Smooth muscle cell (in vitro differentiated cells): ENCODE measurements at regions not wholly inside any gene's neighbourhood (a gene's known extent, or its start where the extent isn't known, plus 50 kb on each side); places are given as distances from the start of the nearest gene placed in this dataset.

ENCODE experiments used
- DNase-seq: peaks from one replicate; lab custom pipeline; 2025; ENCODE audit not compliant: unreplicated experiment; lab: John Stamatoyannopoulos, UW
- H2AFZ ChIP-seq: fragments of 200-600 bp; sonication (generic); 2 replicates; pipeline ENCODE4 v1.6.0; 2016; ENCODE audit warnings: antibody characterized with exemption, low read depth, mild to moderate bottlenecking
- H3F3A ChIP-seq: fragments of 200-600 bp; sonication (generic); 2 replicates; pipeline ENCODE4 v1.6.0; 2017; ENCODE audit warnings: antibody characterized with exemption, low read depth
- H3K27ac ChIP-seq: fragments of 200-600 bp; sonication (generic); 2 replicates; pipeline ENCODE4 v1.5.1; 2016; ENCODE audit warnings: low read depth, mild to moderate bottlenecking
- H3K27me3 ChIP-seq: fragments of 200-600 bp; sonication (generic); 2 replicates; pipeline ENCODE4 v1.6.1; 2016; ENCODE audit warnings: low read depth, mild to moderate bottlenecking
- H3K36me3 ChIP-seq: fragments of 200-600 bp; sonication (generic); 2 replicates; pipeline ENCODE4 v1.5.1; 2016; ENCODE audit warnings: low read depth
- H3K4me1 ChIP-seq: fragments of 200-600 bp; sonication (generic); 2 replicates; pipeline ENCODE4 v1.5.1; 2016; ENCODE audit warnings: low read depth
- H3K4me2 ChIP-seq: fragments of 200-600 bp; sonication (generic); 2 replicates; pipeline ENCODE4 v1.6.0; 2016; ENCODE audit warnings: mild to moderate bottlenecking
- H3K4me3 ChIP-seq: fragments of 200-600 bp; sonication (generic); 2 replicates; pipeline ENCODE4 v1.5.1; 2016; ENCODE audit warnings: mild to moderate bottlenecking
- H3K79me2 ChIP-seq: fragments of 200-600 bp; sonication (generic); 2 replicates; pipeline ENCODE4 v1.6.0; 2016; ENCODE audit warnings: low read depth, mild to moderate bottlenecking
- H3K9ac ChIP-seq: fragments of 200-600 bp; sonication (generic); 2 replicates; pipeline ENCODE4 v1.6.0; 2016; ENCODE audit warnings: low read depth
- H3K9me3 ChIP-seq: fragments of 200-600 bp; sonication (generic); replicated peaks from 2 replicates; pipeline ENCODE4 v1.5.1; 2016; ENCODE audit warnings: low read depth
- H4K20me1 ChIP-seq: fragments of 200-600 bp; sonication (generic); 2 replicates; pipeline ENCODE4 v1.6.0; 2016; ENCODE audit warnings: low read depth
- WGBS: methylation state at CpG from one replicate; pipeline ENCODE4 v1.1.7; 2016; ENCODE audit warnings: low lambda C conversion rate; 5-methylcytosine and 5-hydroxymethylcytosine counted together
- TF ChIP-seq, protein P1 (sequence below): fragments of 200-600 bp; sonication (generic); IDR thresholded peaks from 2 replicates; pipeline ENCODE4 v1.5.1; 2017; ENCODE audit warnings: borderline replicate concordance, mild to moderate bottlenecking, antibody characterized with exemption; ENCODE audit not compliant: insufficient read depth, poor library complexity, severe bottlenecking

DNA sequence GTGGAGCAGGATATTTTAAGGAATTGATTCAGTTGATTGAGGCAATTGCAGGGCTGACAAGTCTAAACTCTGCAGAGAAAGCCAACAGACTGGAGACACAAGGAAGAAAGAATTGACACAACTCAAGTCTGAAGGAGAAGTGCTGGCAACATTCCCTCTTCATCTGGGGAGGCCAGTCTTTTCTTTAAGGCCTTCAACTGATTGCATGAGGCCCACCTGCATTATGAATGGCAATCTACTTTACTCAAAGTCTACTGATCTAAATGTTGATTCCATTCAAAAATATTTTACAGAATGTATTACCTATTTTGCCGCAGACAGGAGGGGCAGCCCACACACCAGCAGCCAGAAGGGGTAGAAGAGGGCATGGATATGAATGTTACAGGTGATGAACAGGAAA lies 425.2 kb downstream of the PCDH10 start:
- no peaks in the 10 kb centered on the region for H3K36me3 ChIP-seq
- no peaks in the 10 kb centered on the region for H3K79me2 ChIP-seq
- H2AFZ ChIP-seq = no peak overlapping the region
- no peaks in the 10 kb centered on the region for H3K27me3 ChIP-seq
- WGBS = 100% methylated on average over 1 of the region's 1 CpG
- TF ChIP-seq, protein P1, sequence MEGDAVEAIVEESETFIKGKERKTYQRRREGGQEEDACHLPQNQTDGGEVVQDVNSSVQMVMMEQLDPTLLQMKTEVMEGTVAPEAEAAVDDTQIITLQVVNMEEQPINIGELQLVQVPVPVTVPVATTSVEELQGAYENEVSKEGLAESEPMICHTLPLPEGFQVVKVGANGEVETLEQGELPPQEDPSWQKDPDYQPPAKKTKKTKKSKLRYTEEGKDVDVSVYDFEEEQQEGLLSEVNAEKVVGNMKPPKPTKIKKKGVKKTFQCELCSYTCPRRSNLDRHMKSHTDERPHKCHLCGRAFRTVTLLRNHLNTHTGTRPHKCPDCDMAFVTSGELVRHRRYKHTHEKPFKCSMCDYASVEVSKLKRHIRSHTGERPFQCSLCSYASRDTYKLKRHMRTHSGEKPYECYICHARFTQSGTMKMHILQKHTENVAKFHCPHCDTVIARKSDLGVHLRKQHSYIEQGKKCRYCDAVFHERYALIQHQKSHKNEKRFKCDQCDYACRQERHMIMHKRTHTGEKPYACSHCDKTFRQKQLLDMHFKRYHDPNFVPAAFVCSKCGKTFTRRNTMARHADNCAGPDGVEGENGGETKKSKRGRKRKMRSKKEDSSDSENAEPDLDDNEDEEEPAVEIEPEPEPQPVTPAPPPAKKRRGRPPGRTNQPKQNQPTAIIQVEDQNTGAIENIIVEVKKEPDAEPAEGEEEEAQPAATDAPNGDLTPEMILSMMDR = no peak
- no peak overlapping the region for H3K4me3 ChIP-seq
- H3K27ac ChIP-seq = no peak overlapping the region
- DNase-seq = no peak
- no peaks in the 10 kb centered on the region for H4K20me1 ChIP-seq
- H3K4me1 ChIP-seq = no peaks in the 10 kb centered on the region
- no peak overlapping the region for H3K4me2 ChIP-seq
- H3F3A ChIP-seq = no peaks in the 10 kb centered on the region
- no peaks in the 10 kb centered on the region for H3K9me3 ChIP-seq
- no peak overlapping the region for H3K9ac ChIP-seq

DNA sequence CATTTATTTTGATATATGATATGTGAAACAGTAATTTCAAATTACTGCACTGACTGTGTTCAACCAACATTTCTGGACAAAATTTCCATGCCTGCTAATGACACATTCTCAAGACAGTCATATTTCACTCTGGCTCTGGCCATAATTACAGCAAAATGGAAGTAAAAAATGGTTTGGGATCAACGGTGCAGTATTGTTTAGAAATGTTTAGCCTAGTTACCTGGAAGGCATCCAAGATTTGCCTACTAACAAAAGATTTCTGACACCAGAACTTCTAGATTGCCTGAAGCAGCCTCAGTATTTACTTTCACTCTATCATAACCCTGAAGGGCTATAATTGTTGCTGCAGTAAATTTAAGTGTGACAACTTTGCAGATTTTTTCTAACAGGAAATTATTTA lies 416.3 kb downstream of the PCDH10 start:
- 27% methylated on average over 1 of the region's 1 CpG for WGBS
- no peaks in the 10 kb centered on the region for H4K20me1 ChIP-seq
- DNase-seq = no peak
- no peaks in the 10 kb centered on the region for H3K4me1 ChIP-seq
- TF ChIP-seq, protein P1 = no peak
- H3K9ac ChIP-seq = no peak overlapping the region
- H3K9me3 ChIP-seq = no peaks in the 10 kb centered on the region
- no peaks in the 10 kb centered on the region for H3K27me3 ChIP-seq
- peak overlapping the region; percentile 24 for H3K4me2 ChIP-seq
- peak overlapping the region; percentile 26 for H2AFZ ChIP-seq
- H3F3A ChIP-seq = no peaks in the 10 kb centered on the region
- no peaks in the 10 kb centered on the region for H3K36me3 ChIP-seq
- H3K79me2 ChIP-seq = no peaks in the 10 kb centered on the region
- H3K4me3 ChIP-seq = no peak overlapping the region
- H3K27ac ChIP-seq = no peak overlapping the region

DNA sequence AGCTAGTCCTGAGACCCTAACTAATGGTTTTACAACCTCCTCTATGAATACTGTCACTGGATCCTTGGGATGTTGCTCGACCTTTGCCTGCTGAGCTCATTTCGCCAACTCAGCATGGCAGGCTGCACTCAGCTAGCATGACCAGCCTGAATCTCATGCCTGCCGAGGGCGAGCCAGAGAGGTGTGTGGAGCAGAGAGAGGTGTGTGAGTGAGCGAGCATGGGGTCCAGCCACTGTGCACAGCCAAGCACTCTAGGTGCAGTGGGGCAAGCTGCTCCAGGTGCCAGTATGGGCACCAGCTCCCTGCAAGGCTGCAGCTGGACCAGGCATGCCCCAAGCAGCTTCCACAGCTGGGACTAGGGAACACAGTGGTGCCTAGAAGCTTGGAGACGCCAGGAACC lies 410.9 kb downstream of the PCDH10 start:
- no peaks in the 10 kb centered on the region for H3K9me3 ChIP-seq
- H3K4me3 ChIP-seq = no peak overlapping the region
- no peaks in the 10 kb centered on the region for H4K20me1 ChIP-seq
- H3K27me3 ChIP-seq = no peaks in the 10 kb centered on the region
- no peaks in the 10 kb centered on the region for H3K4me1 ChIP-seq
- no peaks in the 10 kb centered on the region for H3K79me2 ChIP-seq
- TF ChIP-seq, protein P1 = no peak
- WGBS = 86% methylated on average over 6 of the region's 6 CpGs
- no peaks in the 10 kb centered on the region for H3K36me3 ChIP-seq
- H3F3A ChIP-seq = no peaks in the 10 kb centered on the region
- H2AFZ ChIP-seq = no peak overlapping the region
- H3K9ac ChIP-seq = no peak overlapping the region
- no peak overlapping the region for H3K27ac ChIP-seq
- DNase-seq = no peak
- H3K4me2 ChIP-seq = no peak overlapping the region

DNA sequence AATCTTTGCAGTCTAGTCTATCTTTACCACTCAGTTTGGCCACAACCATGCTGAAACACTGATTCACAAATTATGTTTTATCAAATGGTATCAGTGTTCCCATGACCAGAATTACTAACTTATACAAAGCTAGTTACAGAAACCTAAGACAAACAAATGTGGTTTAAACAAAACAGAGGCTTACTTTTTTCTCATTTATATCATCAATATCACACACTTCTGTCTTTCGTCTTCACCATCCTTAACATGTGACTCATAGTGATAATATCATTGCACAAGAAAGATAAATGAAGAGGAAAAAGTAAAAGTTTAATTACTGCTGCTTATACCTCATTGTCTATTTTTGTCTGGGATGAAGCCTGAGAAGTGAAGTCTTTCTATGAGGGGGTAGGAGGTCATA lies 406.6 kb downstream of the PCDH10 start:
- no peak for DNase-seq
- no peak overlapping the region for H3K4me3 ChIP-seq
- H4K20me1 ChIP-seq = no peaks in the 10 kb centered on the region
- H3K4me1 ChIP-seq = no peaks in the 10 kb centered on the region
- peak overlapping the region; percentile 72 for H2AFZ ChIP-seq
- no peak overlapping the region for H3K9ac ChIP-seq
- TF ChIP-seq, protein P1 = no peak
- H3K27me3 ChIP-seq = no peaks in the 10 kb centered on the region
- no peaks in the 10 kb centered on the region for H3K36me3 ChIP-seq
- no peaks in the 10 kb centered on the region for H3F3A ChIP-seq
- no peaks in the 10 kb centered on the region for H3K79me2 ChIP-seq
- H3K27ac ChIP-seq = no peak overlapping the region
- WGBS = 35% methylated on average over 1 of the region's 1 CpG
- H3K9me3 ChIP-seq = no peaks in the 10 kb centered on the region
- no peak overlapping the region for H3K4me2 ChIP-seq
